ENCODE measurements at regions not wholly inside any gene's neighbourhood (a gene's known extent, or its start where the extent isn't known, plus 50 kb on each side); places are given as distances from the start of the nearest gene placed in this dataset.

- H3K4me3 ChIP-seq (ENCODE audit: low read depth, low read length) = no peak overlapping the region
- no peak for DNase-seq (ENCODE audit: low read depth)
- TF ChIP-seq CTCF (IDR thresholded peaks at IDR 0.05; ENCODE audit: insufficient read depth, low read depth, low read length, missing control alignments) = no peak
Measured at GRCh38 chr5:99945478-99946442, 589.4 kb upstream of the FAM174A start.

GRCh38 chr5:99940540-99940939 lies 594.6 kb upstream of the FAM174A start:
- no peak for DNase-seq (ENCODE audit: low read depth)

GRCh38 chr5:99936911-99937310 lies 598.3 kb upstream of the FAM174A start:
- no peak overlapping the region for H3K4me3 ChIP-seq (ENCODE audit: low read depth, low read length)
- TF ChIP-seq CTCF (IDR thresholded peaks at IDR 0.05; ENCODE audit: insufficient read depth, low read depth, low read length, missing control alignments) = no peak
- no peak for DNase-seq (ENCODE audit: low read depth)

More at GRCh38 chr5:99940540-99940939, 594.6 kb upstream of the FAM174A start:
- no peak overlapping the region for H3K4me3 ChIP-seq (ENCODE audit: low read depth, low read length)
- no peak for TF ChIP-seq CTCF (IDR thresholded peaks at IDR 0.05; ENCODE audit: insufficient read depth, low read depth, low read length, missing control alignments)

DNA sequence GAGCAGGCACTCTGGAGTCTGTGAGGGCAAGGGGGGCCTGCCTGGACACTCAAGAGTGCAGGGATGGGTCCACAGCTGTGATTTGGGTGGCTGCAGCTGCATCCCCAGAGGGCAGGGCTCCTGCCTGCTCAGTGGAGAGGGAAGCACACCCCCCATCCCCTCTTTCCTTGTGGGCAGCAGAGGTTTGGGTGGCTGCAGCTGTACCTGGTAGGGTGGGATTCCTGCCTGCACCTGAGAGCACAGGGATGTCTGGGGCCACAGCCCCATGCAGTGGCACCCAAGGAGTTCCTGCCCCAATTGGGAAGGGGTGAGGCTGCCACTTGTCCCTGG lies 605.4 kb upstream of the FAM174A start:
- TF ChIP-seq CTCF (IDR thresholded peaks at IDR 0.05; ENCODE audit: insufficient read depth, low read depth, low read length, missing control alignments) = no peak
- H3K4me3 ChIP-seq (ENCODE audit: low read depth, low read length) = no peak overlapping the region
- no peak for DNase-seq (ENCODE audit: low read depth)

DNA sequence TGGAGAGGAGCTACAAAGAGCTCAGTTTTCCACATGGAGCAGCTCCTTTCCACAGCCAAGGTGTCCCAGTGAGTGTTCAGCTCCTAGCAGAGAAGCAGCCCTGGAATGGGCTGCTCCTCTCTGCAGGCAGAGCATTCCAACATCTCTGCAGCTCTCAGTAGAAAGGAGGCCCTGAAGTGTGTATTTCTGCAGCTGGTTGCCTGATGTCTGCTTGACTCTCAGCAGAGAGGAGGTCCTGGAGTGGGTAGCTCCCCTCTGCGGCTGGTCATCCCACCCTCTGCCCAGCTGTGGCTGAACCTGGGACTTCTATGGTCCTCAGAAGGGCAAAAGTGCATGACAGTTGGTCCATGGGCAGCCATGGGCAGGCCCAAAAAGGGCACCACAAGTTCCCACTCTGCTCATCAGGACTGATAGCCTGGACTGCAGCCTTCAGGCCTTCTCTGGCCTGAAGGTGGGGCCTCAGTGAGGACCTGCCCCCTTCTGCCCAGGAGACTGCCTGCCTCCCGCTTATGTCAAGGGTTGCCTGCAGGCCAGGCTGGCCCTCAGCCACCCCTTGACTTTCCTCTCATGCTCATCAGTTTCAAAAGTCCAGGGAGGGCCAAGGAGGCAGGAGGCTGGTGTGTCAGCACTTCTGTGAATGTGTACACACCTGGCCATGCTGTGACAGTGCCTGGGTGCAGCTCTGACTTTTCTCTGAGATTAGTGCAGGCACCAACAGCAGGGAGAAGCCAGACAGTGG lies 605.9 kb upstream of the FAM174A start:
- no peak for TF ChIP-seq CTCF (IDR thresholded peaks at IDR 0.05; ENCODE audit: insufficient read depth, low read depth, low read length, missing control alignments)
- no peak for DNase-seq (ENCODE audit: low read depth)
- no peak overlapping the region for H3K4me3 ChIP-seq (ENCODE audit: low read depth, low read length)

DNA sequence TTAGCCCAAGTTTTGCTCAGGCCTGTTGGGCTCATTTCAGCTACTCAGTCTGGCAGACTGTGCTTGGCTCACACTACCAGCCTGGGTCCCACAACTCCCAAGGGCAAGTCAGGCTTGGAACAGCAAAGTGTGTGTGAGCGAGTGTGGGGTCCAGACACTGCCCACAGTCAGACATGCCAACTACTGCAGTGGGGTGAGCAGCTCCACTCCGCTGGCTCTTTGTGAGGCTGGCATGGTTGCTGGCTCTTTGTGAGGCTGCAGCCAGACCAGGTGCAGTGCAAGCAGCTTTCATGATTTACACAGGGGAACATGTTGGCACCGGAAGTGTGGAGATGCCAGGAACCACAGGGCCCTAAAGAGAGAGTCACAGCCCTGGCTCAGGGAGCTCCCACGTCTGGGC lies 606.7 kb upstream of the FAM174A start:
- DNase-seq (ENCODE audit: low read depth) = no peak
- no peak overlapping the region for H3K4me3 ChIP-seq (ENCODE audit: low read depth, low read length)
- no peak for TF ChIP-seq CTCF (IDR thresholded peaks at IDR 0.05; ENCODE audit: insufficient read depth, low read depth, low read length, missing control alignments)
